ENCODE measurements at regions not wholly inside any gene's neighbourhood (a gene's known extent, or its start where the extent isn't known, plus 50 kb on each side); places are given as distances from the start of the nearest gene placed in this dataset.

DNA sequence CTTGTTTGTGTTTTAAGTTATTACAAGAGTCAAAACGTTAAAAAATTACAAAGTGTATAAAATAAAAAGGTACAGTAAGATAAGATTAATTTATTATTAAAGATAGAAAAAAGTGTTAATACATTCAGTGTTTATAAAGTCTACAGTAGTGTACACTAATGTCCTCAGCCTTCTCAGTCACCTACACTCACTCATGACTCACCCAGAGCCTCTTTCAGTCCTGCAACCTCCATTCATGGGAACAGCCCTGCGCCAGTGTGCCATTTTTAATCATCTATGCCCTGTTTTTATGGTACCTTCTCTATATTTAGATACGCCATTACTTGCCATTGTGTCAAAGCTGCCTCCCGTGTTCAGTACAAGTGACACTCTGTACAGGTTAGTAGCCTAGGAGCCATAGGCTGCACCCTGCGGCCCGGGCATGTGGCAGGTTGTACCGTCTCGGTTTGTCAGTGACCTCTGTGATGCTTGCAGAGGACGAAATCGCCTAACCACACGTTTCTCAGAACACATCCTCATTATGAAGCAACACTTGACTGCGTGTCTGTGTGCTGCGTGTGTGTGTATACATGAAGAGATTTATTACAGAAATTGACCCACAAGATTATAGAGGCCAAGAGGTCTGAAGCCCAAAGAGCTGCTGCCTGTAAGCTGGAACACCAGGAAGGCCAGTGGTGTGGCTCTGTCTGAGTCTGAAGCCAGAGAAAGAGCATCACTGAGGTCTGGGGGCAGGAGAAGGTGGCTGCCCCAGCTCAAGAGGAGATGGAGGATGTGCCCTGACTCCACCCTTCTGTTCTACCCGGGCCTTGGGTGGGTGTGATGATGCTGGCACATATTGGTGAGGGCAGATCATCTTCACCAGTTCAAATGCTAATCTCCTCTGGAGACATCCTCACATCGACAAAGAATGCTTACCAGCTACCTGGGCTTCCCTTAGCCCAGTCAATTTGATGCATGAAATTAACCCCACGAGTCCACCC lies 116.6 kb upstream of the C14orf180 start:
- DNase-seq (ENCODE audit: low read depth), result no peak

DNA sequence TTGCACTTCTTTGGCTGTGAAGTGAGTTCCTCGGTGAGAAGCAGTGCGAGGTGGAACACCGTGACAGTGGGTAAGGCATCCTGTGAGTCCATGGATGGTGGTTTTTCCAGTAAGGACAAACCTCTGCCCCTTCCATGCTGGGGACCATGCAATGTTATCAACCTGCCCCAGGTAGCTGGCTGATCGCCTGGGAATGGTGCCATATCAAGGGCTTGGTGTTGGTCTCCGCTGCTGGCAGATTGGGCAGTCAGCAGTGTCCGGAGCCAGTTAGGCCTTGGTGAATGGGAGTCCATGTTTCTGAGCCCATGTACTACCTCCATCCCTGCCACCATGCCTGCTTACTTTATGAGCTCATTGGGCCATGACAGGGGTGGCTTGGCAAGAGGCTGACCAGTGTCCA lies 114.7 kb upstream of the C14orf180 start:
- no peak for DNase-seq (ENCODE audit: low read depth)

DNA sequence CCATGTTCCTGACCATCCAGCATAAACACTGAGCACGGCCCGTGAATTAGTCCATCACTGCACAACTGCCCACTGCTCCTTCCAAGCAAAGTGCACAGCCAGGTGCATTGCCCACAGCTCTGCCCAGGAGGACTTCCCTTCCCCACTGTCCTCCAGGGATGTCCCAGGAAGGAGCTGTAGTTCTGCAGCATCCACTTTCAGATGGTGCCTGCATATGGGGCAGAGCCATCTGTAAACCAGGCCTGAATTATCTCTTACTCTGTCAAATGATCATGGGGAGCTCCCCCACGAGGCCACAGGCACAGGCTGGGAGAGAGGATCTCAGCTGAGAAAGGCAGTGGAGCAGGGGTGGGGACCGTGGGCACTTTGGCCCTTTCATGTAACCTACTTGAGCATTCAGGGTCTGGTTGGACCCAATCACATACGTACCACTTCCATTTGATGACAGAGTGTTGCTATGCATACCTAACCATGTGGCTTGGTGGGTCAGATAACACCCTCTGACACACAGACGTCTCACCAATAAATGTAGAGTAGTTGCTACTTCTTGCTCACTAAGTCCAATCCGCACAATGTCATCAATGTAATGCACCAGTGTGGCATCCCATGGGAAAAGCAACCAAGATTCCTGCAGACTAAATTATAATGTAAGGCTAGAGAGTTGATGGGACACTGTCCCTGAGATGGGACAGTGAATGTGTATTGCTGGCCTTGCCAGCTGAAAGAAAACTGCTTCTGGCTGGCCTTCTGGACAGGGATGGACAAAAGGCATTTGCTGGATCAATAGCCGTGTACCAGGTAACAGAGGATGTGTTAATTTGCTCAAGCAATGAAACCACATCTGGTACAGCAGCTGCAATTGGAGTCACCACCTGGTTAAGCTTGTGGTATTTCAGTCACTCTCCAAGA lies 113.8 kb upstream of the C14orf180 start:
- DNase-seq (ENCODE audit: low read depth), result no peak

DNA sequence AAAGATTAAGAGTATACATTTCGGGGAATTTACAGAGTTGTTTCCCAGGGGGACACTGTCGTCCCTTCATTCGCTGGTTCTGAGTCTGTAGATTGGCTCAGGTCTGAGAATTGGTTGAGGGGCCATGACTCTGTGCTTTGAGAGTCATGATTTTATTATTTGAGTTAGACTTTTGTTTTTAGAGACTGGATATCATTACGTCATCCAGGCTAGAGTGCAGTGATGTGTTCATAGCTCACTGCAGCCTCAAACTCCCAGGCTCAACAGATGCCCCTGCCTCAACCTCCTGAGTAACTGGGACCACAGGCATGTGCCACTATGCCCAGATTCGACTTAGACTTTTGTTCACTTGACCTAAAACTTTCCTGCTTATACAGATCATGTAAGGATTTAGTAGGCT lies 112.3 kb upstream of the C14orf180 start:
- DNase-seq (ENCODE audit: low read depth), result no peak

DNA sequence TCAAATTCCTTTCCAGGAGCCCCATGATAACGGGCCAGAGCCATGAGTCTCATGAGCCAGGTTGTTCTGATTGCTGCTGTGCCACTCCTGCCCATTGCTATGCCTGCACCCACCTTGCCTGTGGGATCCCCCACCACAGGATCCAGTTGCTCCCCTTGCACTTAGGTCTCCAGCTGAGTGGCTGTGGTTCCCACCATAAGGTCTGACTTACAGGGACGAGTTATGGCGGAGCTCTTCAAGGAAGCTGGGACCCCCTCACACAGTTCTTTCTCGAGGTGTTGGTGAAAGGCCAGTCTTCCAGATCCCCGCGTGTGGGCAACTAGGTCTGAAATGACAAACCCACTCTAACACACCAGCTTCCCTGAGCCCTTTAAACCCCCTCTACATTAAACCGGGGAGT lies 111.9 kb upstream of the C14orf180 start:
- DNase-seq (ENCODE audit: low read depth), result no peak

DNA sequence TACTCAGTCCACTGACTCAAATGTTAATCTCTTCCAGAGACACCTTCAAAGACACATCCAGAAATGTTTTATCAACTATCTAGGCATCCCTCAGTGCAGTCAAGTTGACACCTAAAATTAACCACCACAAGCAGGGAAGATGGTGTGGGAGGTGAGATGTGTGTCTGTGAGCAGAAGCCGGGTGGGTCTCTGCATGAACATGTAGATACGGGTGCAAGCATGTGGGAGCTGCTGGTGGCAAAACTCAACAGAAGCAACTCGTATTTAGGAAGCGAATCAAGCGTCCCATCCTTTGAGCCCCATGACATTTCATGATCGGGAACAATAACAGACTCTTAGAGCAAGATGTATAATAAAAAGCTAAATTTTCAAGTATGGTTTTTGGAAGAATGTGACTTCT lies 110.0 kb upstream of the C14orf180 start:
- no peak for DNase-seq (ENCODE audit: low read depth)

DNA sequence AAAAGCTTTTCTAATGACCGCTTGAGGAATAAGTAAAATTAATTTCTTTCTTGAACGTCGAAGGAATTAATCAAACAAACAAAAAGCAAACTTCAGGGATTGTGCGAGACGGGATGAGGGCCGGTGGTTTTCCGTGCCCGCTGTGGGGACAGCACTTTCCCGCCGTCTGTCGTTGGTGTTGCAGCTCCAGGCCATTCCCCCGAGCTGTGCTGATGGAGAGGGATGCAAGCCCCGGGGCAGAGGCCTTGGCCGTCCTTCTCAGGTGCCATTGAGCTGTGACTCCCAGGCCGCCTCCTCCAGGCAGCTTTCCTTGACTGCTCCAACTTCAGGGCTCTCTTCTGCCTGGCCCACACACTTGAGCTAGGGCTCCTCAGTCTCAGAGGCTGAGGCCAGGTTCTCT lies 109.0 kb upstream of the C14orf180 start:
- no peak for DNase-seq (ENCODE audit: low read depth)

DNA sequence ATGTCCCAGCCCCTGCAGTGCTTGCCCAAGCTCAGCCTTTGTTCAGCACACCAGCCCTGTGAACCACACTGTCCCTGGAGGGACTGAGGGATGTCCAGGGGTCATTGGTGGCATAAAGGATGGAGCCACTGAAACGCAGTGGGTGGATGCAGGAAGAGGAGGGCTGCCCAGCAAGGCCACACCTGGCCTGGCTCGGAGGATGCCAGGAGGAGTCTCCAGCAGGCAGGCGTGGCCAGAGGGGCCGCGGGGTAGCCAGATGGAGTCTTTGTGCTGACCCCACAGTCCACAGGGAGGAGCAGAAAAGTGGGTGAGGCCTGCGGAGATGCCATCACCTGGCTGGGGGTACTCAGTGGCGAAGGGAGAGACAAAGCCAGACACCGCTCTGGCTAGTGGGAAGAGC lies 108.5 kb upstream of the C14orf180 start:
- no peak for DNase-seq (ENCODE audit: low read depth)

DNA sequence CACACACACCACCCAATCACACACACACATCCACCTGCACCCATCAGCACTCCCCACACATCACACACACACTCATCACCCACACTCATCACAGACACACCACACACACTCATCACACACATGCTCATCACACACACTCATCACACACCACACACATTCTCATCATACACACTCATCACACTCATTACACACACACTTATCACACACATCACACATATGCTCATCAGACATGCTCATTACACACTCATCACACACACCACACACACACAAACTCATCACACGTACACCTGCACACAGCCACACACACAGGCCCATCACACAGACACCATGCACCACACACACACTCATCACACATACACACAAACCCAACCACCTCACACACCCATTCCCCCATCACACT lies 107.5 kb upstream of the C14orf180 start:
- no peak for DNase-seq (ENCODE audit: low read depth)

DNA sequence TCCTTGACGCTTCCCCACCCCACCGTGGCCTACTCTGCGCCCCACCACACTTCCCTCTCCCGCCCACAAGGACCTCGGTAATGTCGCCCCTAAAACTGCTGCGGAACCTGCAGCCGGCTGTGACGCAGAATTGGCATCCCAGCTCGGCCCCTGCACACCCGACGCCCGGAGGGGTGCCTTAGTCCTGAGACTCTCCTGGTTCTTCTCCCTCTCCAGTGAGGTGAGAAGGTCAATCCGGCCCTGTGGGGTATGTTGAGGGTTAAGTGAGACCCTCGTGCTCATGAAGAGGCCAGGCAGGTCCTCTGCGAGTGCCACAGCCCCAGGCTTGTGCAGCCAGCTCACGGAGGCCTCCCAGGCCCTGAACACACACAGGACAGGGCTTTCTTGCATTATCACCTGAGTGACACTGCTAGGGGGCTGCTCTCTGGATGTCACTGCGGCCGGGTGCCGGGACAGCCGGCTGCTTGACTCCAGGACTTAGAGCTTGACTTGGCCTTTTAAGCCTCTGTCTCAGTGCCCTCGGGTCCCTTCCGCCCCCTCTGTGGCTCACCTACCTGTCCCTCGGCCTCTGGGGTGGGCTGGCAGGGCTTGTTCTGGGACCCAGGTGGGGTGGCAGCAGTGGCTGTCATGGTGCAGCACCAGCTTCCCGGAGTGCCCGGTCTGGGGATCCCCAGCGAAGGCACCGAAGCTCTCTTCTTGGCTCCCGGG lies 106.9 kb upstream of the C14orf180 start:
- no peak for DNase-seq (ENCODE audit: low read depth)

DNA sequence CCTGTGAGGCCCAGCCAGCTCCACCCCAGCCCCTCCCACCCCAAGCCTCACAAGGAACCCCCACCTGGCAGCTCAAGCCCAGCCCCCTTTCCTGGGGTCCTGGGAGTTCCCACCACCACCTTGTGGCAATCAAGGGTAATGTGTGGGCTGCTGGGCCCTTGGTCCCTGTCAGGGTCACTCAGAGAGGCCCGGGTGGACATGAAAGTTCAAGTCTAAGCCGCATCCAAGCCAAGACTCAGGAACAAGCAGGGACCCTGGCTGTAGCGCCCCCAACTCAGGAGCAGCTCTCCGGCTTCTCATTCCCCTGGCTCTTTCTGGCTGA lies 106.4 kb upstream of the C14orf180 start:
- DNase-seq (ENCODE audit: low read depth), result no peak

DNA sequence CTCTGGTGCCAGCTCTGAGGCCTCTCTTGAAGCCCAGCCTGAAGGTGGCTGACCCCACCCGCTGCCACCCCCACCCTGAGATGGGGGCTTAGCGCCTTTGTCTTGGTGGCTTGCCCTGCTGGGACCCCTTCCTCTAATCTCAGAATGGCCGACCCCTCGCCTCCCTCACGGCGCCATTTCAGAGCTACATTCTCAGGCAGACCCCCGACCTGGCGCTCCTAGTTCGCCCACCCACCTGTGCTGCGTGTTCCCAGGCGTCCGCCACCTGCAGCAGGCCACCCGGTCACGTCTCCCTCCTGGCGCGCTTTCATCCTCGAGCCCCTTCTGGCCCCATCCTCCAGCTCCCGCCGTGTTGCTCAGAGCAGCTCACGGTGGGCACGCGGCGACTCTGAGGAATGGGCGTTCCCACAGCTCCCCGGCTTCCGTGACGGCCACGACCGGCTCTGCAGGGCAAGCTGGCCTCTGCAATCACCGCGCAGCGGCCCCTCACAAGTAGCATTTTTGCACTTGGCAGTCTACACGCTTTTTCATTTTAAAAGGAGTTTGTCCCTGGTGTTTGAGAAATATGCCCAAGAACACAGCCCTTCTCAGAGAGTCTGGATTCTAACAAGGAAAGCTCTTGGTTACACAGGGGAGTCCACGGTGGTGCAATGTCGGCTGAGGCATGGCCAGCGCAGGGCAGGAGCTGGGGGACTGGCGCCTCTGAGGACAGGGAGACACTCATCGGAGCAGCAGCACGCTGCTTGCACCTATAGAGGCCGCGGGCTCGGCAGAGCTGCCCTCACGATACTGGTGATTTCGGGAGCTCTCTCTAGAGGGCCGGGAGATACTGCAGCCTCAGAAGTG lies 105.7 kb upstream of the C14orf180 start:
- no peak for DNase-seq (ENCODE audit: low read depth)

DNA sequence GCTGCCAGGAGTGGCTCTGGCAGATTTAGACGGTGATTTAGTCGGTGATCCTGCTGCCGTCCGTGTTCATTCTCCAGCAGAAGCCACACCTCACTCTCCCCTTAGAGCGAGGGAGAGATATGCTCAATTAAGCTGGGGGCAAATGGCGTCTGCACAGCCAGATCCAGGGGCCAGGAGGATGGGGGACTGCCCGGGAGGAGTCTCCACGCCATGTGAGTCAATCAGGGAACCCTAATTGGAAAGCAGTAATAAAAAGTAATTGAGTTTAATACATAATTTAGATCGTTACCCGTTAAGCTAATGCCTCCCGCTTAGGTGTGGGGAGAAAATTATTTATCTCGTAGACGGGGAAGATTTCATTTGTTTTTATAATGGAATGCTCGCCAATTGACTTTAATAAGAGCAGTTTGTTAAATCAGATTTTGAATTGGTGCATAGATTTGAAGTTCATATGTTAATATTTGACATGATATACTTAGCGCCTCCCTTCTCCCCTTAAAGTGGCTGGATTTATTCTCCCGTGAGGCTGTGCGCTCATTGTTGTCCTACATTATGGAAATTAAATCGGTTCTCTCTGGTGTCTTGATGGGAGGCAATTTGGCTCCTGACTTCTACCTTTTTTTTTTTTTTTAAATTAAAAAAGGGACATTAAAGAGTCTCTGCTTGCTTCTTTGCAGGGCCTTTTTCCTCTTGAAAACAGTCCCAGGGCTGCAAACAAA lies 104.9 kb upstream of the C14orf180 start:
- no peak for DNase-seq (ENCODE audit: low read depth)

DNA sequence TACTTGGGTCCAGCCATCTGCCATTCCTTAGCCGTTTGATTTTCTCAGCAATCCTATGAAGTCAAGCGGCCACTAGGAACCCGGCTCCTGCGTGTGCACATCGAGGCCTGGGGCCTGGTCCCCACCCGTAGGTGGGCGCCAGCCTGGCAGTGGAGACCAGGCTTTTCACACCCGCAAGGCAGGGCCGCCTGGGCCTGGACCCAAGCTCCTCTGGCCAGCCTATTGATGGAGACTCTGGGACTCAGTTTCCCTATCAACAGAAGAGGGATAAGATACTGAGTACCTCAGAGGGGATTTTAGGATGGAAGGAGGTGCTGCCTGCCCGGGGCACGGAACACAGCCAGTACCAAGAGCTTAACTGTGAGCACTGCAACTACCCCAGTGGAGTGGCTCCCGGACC lies 104.3 kb upstream of the C14orf180 start:
- DNase-seq (ENCODE audit: low read depth), result no peak

DNA sequence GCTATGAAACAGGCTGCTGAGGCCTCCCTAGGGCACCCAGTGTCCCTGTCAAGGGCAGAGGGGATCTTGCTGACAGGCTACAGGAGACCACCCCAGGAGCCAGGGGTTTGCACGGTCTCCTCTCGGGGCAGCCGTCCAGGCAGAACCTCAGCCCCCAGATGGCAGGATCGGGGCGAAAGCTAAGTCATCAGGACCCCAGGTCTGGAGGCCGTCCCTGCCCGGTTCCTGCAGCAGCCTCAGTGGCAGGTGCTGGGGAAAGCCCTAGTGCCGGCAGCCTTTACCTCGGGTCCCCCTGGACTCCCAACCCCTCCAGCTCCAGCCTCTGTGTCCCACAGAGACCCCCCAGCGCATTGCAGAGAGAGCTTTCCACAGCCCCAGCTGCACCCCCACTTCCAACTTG lies 103.8 kb upstream of the C14orf180 start:
- DNase-seq (ENCODE audit: low read depth), result no peak

DNA sequence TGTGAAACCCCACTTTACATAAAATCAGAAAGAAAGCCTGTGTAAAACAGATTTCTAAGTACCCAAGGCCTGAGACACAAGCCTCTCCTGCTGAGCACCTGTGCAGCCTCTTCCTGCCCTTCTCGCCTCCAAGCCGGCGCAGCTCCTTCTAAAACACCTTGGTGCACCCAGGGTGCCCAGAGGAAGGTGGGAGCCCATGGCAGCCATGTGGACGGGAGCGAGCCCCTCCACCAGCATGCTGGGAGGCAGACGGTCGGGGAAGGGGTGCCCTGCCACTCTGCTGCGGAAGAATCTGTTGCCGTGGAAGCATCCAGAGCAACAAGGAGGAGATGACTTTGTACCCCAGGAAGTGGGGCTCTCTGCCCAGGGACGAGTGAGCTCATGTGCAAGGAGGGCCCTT lies 103.1 kb upstream of the C14orf180 start:
- no peak for DNase-seq (ENCODE audit: low read depth)

DNA sequence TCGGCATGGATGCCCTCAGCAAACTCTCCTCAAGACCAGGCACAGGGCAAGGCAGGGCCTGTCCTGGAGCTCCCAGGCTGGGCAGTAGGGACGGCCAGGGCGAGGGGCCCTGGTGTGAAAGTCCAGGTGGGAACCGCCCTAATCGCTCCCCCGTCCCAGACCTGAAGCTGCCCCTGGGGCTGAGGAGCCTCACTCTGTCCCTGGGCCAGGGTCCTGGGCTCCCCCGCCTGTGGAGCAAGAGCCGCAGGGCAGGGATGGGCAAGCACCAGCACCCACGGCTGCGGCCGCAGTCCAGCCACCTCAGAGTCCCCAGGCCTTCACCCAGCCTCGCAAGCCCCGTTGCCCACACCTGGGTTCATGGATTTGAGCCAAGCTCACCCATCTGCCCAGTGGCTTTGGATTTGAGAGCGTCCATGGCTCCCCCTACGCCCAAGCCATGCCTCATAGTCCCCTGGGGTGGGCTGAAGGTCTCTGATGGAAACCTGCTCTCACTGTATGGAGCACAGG lies 102.4 kb upstream of the C14orf180 start:
- DNase-seq (ENCODE audit: low read depth), result no peak

DNA sequence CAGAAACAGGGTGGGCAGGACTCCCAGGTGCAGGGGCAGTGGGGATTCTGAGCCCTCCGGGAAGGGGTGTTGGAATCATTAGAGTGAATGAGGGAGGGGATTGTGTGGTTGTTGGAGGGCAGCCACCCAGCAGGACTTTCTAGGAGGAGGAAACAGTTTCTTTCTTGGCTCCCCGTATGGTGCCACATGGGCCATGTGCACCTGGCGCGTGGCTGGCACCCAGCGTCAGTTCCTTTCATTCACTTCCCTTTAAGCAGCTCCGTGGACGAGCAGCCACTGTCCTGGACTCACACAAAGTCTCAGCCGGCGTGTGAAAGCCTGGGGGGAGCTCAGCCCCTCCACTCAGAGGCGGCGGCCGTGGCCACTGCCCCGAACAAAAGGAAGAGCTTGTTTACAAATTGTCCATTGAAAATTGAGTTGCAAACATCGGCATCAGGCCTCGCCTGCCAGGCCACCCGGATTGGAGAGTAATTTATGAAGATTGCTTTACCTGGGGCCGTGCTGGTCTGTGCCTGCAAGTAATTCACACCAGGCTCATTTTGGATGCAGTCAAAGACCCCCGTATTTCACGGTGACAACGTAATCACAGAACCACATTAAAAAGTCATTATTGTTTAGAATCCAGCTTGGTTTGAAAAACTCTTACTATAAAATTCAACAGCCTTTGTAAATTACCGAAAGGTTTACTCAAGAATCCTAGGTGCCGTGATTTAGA lies 101.7 kb upstream of the C14orf180 start:
- no peak for DNase-seq (ENCODE audit: low read depth)

DNA sequence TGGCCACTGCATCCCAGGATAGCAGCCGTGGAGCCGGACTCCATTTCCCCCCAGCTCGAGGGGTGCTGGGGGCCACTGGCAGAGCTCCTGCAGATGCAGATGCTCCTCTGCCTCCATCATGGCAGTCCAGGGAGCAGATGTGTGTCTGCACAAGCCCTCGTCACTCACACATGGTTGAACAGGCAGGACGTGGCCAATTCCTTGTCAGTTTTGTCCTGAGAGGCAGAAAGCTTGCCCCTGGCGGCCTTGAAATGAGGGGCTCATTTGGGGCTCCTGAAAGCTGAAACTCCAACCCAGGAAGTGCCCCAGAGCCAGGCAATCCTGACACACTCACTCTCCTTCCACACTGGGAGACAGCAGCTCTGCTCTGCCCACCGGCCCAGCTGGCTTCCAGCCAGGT lies 100.9 kb upstream of the C14orf180 start:
- DNase-seq (ENCODE audit: low read depth), result no peak

DNA sequence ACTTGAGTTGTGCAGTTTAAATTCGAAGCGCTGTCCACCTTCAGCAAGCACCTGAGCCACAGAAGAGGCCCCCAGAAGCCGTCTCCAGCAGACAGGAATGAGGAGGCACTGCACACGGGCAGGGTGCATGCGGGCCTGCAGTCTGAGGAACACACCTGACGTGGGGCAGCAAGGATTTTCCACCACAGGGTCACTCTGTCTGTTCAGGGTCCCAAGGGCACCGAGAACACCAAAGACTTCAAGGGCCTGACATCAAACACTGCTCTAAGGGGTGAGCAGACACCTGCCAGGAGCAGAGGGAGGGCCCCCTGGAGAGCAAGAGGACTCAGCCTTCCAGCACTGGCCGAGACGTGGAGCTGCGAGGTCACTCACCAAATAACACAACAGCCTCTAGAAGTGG lies 99.7 kb upstream of the C14orf180 start:
- DNase-seq (ENCODE audit: low read depth), result no peak
